GM12892 (cell line): ENCODE measurements at regions not wholly inside any gene's neighbourhood (a gene's known extent, or its start where the extent isn't known, plus 50 kb on each side); places are given as distances from the start of the nearest gene placed in this dataset.

Experiments used
- POLR2A ChIP-seq: IDR thresholded peaks from 2 replicates; pipeline ENCODE4 v1.6.1; 2011; ENCODE audit warnings: low read depth, low read length, control low read depth
- POLR2AphosphoS5 ChIP-seq: IDR thresholded peaks from 2 replicates; pipeline ENCODE4 v1.6.1; 2011; ENCODE audit warnings: low read depth, low read length, control low read depth

GRCh38 chr21:26784974-26785373, 60.2 kb downstream of the ADAMTS1 start:
- TF ChIP-seq POLR2A, result no peak
- TF ChIP-seq POLR2AphosphoS5, result no peak
